HL-60 (cell line): ENCODE measurements at regions not wholly inside any gene's neighbourhood (a gene's known extent, or its start where the extent isn't known, plus 50 kb on each side); places are given as distances from the start of the nearest gene placed in this dataset.

Experiments
- DNase-seq, 2 experiments: peaks; one replicate each; pipeline ENCODE4 v3.0.0-alpha.2; 2010 to 2020; ENCODE audit warnings: low read depth in 1 of 2, low spot score in 1 of 2
- H3K27ac ChIP-seq: fragments of 250-450 bp; sonication (Bioruptor Pico); replicated peaks from 2 replicates; pipeline ENCODE4 v1.5.1; 2020; ENCODE audit warnings: mild to moderate bottlenecking, moderate library complexity
- H3K27me3 ChIP-seq: fragments of 250-450 bp; sonication (Bioruptor Pico); 2 replicates; pipeline ENCODE4 v1.5.1; 2021; ENCODE audit warnings: mild to moderate bottlenecking, moderate library complexity; ENCODE audit not compliant: insufficient read depth, poor library complexity, severe bottlenecking
- H3K4me3 ChIP-seq: replicated peaks from 2 replicates; pipeline ENCODE4 v1.5.1; 2011; ENCODE audit warnings: mild to moderate bottlenecking, control low read depth, low read length; ENCODE audit not compliant: insufficient read depth
- GABPA ChIP-seq: IDR thresholded peaks from 2 replicates; pipeline ENCODE4 v1.6.1; 2012; ENCODE audit warnings: low read depth
- POLR2AphosphoS5 ChIP-seq: IDR thresholded peaks from 2 replicates; pipeline ENCODE4 v1.6.1; 2012; ENCODE audit warnings: low read depth
- SPI1 ChIP-seq: IDR thresholded peaks from 2 replicates; pipeline ENCODE4 v1.6.1; 2012; ENCODE audit warnings: low read depth, mild to moderate bottlenecking, borderline replicate concordance
- TF ChIP-seq, protein P1 (sequence below): IDR thresholded peaks from 2 replicates; pipeline ENCODE4 v1.6.1; 2012; ENCODE audit warnings: low read depth; ENCODE audit not compliant: insufficient replicate concordance
- TF ChIP-seq, protein P2 (sequence below): IDR thresholded peaks from one replicate; pipeline ENCODE4 v1.5.1; 2011; ENCODE audit warnings: low read length, control low read depth, inconsistent platforms; ENCODE audit not compliant: insufficient read depth

DNA sequence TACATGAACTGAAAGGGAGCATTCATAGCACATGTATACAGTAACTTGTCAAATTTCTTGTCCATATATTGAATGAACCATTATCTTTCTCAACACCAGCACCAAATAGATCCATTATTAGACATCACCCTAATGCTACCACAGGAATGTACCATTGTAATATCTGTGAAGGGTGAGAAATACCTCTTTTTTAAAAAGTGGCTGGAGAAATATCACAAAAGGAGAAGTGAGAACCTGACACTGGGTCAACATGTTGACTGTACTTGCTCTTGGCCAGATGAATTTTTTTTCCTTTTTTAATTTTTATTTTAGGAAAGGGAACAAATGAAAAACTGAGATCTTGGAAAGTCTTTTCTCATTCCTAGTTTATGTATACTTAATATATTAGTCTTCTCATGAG lies 63.5 kb downstream of the CAVIN2 start:
- no peak for DNase-seq
- TF ChIP-seq SPI1, result no peak
- TF ChIP-seq, protein P1, sequence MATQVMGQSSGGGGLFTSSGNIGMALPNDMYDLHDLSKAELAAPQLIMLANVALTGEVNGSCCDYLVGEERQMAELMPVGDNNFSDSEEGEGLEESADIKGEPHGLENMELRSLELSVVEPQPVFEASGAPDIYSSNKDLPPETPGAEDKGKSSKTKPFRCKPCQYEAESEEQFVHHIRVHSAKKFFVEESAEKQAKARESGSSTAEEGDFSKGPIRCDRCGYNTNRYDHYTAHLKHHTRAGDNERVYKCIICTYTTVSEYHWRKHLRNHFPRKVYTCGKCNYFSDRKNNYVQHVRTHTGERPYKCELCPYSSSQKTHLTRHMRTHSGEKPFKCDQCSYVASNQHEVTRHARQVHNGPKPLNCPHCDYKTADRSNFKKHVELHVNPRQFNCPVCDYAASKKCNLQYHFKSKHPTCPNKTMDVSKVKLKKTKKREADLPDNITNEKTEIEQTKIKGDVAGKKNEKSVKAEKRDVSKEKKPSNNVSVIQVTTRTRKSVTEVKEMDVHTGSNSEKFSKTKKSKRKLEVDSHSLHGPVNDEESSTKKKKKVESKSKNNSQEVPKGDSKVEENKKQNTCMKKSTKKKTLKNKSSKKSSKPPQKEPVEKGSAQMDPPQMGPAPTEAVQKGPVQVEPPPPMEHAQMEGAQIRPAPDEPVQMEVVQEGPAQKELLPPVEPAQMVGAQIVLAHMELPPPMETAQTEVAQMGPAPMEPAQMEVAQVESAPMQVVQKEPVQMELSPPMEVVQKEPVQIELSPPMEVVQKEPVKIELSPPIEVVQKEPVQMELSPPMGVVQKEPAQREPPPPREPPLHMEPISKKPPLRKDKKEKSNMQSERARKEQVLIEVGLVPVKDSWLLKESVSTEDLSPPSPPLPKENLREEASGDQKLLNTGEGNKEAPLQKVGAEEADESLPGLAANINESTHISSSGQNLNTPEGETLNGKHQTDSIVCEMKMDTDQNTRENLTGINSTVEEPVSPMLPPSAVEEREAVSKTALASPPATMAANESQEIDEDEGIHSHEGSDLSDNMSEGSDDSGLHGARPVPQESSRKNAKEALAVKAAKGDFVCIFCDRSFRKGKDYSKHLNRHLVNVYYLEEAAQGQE, result no peak
- TF ChIP-seq, protein P2, sequence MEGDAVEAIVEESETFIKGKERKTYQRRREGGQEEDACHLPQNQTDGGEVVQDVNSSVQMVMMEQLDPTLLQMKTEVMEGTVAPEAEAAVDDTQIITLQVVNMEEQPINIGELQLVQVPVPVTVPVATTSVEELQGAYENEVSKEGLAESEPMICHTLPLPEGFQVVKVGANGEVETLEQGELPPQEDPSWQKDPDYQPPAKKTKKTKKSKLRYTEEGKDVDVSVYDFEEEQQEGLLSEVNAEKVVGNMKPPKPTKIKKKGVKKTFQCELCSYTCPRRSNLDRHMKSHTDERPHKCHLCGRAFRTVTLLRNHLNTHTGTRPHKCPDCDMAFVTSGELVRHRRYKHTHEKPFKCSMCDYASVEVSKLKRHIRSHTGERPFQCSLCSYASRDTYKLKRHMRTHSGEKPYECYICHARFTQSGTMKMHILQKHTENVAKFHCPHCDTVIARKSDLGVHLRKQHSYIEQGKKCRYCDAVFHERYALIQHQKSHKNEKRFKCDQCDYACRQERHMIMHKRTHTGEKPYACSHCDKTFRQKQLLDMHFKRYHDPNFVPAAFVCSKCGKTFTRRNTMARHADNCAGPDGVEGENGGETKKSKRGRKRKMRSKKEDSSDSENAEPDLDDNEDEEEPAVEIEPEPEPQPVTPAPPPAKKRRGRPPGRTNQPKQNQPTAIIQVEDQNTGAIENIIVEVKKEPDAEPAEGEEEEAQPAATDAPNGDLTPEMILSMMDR, result no peak
- TF ChIP-seq GABPA, result no peak
- TF ChIP-seq POLR2AphosphoS5, result no peak
- Histone ChIP-seq H3K4me3 (no peak overlapping the region), H3K27me3 (no peaks in the 10 kb centered on the region), H3K27ac (no peak overlapping the region)
